Retinal pigment epithelial cell (primary cell): ENCODE measurements at regions not wholly inside any gene's neighbourhood (a gene's known extent, or its start where the extent isn't known, plus 50 kb on each side); places are given as distances from the start of the nearest gene placed in this dataset.

Source experiments
- DNase-seq: peaks from one replicate; pipeline ENCODE4 v3.0.0-alpha.2; 2010; ENCODE audit warnings: low read depth
- H3K4me3 ChIP-seq: 2 replicates; pipeline ENCODE4 v1.5.1; 2011; ENCODE audit warnings: mild to moderate bottlenecking, low read length, control low read depth, moderate library complexity
- TF ChIP-seq, protein P1 (sequence below): conservative IDR thresholded peaks from 2 replicates; pipeline ENCODE4 v1.5.1; 2011; ENCODE audit warnings: low read depth, low read length, control low read depth, inconsistent platforms

DNA sequence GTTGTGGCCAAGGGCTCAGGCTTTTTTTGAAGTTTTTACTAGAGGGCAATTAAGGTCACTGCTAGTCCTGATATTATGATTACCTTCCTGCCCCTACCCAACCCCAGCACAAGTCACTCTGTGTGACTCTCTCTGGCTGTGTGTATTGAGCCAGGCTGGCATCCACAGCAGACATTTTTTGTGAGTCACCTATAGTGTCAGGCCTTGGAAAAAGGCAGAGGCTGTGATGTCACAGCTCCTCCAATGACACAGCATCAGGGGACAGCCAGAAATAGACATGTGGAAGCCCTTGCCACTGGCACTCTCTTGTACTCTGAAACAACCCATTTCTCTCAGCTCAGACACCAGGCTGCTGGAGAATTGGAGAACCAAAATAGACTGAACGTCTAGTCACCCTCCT is 145.4 kb downstream of the NMUR2 start:
- DNase-seq, result no peak
- H3K4me3 ChIP-seq, result no peak overlapping the region
- TF ChIP-seq, protein P1, sequence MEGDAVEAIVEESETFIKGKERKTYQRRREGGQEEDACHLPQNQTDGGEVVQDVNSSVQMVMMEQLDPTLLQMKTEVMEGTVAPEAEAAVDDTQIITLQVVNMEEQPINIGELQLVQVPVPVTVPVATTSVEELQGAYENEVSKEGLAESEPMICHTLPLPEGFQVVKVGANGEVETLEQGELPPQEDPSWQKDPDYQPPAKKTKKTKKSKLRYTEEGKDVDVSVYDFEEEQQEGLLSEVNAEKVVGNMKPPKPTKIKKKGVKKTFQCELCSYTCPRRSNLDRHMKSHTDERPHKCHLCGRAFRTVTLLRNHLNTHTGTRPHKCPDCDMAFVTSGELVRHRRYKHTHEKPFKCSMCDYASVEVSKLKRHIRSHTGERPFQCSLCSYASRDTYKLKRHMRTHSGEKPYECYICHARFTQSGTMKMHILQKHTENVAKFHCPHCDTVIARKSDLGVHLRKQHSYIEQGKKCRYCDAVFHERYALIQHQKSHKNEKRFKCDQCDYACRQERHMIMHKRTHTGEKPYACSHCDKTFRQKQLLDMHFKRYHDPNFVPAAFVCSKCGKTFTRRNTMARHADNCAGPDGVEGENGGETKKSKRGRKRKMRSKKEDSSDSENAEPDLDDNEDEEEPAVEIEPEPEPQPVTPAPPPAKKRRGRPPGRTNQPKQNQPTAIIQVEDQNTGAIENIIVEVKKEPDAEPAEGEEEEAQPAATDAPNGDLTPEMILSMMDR, result no peak

DNA sequence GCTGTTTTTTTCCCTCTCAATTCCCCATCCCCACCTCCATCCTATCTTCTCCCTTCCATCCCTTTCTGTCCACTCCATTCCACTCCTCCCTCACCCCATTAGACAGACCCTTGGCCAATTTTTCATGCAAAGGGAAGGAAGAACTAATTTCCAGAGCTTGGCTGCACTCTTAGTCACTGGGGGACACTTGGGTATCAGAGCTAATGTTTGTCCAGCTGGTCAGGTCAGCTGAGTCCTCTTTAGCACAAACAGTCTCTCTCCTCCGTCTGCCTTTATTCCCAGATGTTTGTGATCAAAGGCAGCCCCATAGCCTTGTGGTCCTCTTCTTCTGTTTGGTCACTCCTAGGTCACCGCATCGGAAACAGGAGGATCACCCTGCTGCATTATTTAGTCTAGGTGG is 148.5 kb downstream of the NMUR2 start:
- no peak overlapping the region for H3K4me3 ChIP-seq
- TF ChIP-seq, protein P1, result no peak
- DNase-seq, result no peak

DNA sequence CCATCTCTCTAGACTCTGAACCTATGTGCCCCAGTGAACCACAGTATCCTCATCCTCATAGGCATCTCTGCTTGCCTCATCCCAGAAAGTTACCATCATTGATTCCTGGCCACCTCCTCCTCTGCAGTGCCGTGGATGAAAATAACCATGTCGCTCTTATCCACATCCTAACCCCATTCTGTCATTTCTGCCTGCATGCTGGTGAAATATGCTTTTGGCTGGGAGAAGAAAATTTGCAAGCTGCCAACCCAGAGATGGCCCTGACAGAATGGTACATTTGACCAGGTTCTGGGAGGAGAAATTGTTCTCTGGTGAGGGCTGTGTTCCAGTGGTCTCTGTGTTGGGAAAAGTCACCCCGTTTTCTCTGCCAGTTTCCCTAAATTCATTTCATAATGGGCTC is 149.7 kb downstream of the NMUR2 start:
- no peak for DNase-seq
- TF ChIP-seq, protein P1, result no peak
- no peak overlapping the region for H3K4me3 ChIP-seq

DNA sequence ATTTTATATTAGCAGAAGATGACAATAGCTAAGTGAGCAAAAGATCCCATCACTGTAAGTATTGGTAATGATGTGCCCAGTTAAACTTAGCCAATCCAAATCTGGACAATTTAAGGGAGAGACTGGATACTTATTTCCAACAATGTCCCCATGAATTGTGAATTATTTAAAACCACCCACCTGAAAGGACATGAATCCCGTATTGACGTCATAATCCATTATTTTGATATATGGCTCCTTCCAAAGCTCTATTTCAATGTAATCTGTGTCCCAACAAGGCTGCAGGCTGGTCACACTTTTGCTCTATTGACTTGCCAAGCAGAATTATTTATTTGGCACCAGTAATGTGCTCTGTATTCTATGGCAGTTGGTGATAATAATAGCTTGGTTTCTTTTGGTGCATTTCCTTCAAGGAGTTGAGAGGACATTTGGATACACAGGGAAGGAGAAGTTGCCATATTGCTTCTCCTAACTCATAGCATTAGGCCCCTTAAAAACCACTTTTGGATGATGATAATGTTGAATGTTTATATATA is 157.2 kb downstream of the NMUR2 start:
- TF ChIP-seq, protein P1, result no peak
- DNase-seq, result no peak
- H3K4me3 ChIP-seq, result no peak overlapping the region

DNA sequence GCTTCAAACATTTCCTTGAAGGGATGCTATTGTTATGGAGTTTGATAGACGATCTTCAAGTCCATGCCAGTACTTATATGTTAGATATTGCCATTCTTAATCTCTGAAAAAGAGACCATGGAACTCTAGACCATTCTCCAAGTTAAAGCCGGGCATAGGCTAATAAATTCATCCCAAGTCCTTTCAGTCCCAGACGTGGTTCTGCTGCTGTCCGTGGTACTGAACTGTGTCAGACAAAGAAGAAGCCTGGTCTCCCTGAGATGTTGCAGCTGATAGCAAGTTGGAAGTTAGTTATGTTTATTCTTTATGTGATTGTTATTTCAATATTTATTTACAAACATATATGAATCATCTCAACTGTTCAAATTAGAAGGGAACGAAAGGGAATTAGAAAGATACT is 158.7 kb downstream of the NMUR2 start:
- H3K4me3 ChIP-seq, result no peak overlapping the region
- peak; percentile 6 for DNase-seq
- TF ChIP-seq, protein P1, result no peak

DNA sequence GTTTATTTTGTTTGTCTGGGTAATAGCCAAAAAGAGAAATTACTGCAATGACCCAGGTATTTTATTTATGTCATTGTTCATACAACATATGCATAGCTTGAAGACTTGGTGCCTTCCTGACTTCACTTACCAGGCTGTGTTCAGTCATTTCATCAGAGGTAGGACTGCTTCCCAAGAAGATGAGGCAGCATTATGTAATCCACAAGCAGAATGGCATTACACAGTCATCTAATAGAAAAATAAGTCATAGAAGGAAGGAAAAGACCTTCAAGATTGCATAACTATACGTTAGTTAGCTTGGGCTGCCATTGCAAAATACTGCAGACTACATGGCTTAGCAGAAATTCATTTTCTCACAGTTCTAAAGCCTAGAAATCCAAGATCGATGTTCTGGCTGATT is 167.5 kb downstream of the NMUR2 start:
- TF ChIP-seq, protein P1, result no peak
- H3K4me3 ChIP-seq, result no peak overlapping the region
- DNase-seq, result no peak

DNA sequence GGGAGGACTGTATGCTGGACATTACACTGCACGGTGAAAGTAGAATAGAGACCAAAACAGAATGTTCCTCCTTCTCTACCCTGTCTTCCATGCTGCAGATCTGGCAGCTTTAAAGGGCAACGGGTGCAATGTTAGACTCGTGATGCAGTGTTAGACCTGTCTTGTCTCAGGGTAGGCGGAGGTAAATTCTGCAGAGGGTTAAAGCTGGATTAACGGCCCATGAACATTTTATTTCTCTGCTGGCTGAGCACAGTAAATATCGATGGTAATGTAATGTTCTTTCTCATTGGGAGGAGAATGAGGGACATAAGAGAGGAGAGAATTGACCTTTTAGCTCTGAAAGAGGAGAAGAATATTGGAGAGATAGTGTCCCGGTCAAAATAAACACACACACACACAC is 178.9 kb downstream of the NMUR2 start:
- H3K4me3 ChIP-seq, result no peak overlapping the region
- TF ChIP-seq, protein P1, result no peak
- no peak for DNase-seq
